Inferior parietal cortex (tissue), 1 donor: ENCODE measurements at regions not wholly inside any gene's neighbourhood (a gene's known extent, or its start where the extent isn't known, plus 50 kb on each side); places are given as distances from the start of the nearest gene placed in this dataset.

Experiments used
- DNase-seq: peaks from one replicate; pipeline ENCODE4 v3.0.0-alpha.2; 2016; ENCODE audit errors: extremely low spot score

DNA sequence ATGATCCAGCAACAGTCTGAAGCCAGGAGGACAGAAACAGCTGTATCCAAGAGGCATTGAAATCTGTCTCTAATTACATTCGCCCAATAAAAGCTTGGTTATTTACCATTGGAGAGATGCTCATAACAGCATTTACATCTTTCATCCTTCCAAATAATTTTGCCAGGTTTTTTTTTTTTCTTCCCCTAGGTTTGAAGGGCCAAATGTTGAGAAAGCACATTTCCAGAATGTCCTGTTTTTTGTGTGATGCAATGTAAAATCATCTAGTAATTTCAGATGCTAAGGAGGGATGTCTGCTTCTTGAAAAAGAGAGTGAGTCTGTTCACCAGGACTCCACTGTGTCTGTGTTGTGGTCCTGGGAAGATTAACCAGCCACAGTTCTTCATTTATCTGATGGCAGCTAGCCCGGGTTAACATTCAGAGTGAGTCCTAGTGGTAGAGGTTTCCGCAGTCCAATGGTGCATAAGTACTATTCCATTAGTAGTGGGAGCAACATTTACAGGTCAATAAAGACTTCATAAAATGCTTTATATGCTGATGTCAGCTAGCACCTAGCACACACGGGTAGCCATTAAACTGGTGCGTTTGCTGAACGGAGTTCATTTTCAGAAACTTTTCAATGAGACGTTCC, 406.8 kb downstream of the STIM2 start:
- DNase-seq, result no peak

- DNase-seq, result no peak
These were observed 407.3 kb downstream of the STIM2 start for GRCh38 chr4:27267970-27268355.

DNA sequence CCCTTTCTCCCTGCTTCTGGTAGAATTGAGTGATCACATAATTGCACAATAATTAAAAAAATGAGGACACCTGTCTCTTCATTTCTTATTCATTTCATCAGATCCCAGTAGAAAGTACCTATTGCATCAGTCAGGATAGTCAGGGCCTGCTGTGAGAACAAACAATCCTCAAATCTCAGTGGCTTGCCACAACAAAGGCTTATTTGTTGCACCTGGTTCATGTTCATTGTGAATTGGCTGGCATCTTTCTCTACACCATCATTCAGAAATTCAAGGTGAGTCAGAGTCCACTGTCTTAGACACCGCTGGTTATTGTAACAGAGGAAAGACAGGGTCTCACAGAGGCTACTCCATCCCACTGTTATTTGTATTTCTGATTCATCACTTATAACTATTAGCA, 409.8 kb downstream of the STIM2 start:
- no peak for DNase-seq

- no peak for DNase-seq
These were observed 410.9 kb downstream of the STIM2 start for GRCh38 chr4:27271555-27271954.

DNA sequence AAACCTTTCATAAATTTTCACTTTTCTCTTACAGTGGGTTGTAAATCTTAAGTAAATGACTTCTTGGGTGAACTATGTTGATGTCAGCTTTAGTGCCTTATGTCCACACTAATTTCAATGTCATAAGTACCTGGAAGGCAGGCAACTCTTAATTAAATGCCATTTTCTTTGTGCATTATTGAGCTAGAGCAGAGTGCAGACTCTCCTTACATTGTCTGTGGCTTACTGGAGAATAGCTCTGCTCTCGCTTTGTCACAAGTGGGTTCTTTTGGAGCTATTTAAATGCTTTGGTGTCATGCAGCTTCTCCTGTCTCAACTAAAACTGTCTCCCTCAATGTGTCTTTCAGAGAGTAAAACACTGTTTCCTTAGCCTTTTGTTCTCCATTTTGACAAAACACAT, 411.6 kb downstream of the STIM2 start:
- DNase-seq, result no peak

- no peak for DNase-seq
These were observed 415.8 kb downstream of the STIM2 start for GRCh38 chr4:27276307-27277073.

DNA sequence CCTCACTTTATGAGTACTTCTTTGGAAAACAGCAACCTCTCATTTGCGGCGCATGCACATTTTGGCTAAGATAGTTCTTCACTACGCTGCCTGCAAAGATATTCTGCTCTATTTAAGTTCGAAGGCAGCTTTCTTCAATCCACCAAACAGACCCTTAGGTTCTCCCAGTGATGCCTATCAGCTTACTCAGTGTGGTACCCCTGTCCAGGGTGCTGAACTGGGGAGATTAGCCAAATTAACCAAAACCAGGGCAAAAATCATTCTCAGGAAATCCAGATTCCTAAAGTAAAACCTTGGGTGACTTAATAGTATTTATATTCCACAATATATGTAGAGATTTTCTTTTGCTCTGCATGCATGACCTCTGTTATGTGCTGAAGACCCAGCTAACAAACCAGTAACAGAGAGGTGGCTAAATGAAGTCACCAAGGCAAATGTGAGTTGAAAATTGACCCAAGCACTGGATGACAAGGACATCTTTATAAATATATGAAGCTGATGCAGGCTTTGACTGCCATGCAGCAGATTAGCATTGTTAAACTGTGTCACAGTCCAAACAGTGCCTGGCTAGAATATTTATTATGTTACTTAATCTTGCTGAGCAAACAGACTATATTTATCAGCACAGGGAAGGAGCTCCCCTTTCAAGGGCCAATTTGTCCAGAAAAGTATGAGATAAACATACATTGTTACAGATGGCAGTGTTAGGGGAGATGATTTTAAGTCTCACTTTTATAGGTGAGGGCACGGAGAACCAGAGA, 418.2 kb downstream of the STIM2 start:
- DNase-seq, result no peak

DNA sequence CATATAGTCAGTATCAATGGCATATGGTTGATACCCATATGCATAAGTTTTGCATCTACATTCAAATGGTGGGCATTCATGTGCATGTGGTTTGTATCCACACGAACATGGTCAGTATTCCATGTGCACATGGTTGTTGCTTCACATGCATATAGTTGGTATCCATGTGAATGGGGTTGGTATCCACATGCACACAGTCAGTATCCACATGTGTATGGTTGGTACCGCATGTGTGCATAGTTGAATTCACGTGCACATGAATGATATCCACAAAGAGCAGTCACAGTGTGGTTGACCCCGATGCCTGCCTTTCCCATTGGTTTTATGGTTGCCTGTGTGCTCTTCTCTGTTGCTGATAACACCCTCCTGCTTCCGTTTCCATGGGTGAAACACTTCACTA, 427.9 kb downstream of the STIM2 start:
- DNase-seq, result no peak

- DNase-seq, result no peak
These were observed 429.1 kb downstream of the STIM2 start for GRCh38 chr4:27289704-27290103.

DNA sequence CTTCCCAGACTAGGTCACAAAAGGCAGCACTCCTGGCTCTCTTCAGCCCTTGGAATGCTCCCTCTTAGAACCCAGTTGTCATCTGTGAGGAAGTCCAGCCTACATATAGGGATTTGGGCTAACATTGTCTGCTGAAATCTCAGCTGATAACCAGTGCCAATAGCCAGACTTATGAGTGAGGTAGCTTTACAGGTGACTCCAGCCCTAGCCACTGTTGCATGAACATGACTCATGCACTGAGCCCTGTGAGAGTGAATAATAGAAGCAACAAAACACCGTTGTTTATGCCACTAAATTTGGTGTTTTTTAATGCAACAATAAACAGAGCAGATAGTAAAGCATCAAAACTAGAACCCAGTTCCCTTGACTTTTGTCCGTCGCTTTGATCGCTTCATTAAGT, 433.2 kb downstream of the STIM2 start:
- DNase-seq, result no peak

DNA sequence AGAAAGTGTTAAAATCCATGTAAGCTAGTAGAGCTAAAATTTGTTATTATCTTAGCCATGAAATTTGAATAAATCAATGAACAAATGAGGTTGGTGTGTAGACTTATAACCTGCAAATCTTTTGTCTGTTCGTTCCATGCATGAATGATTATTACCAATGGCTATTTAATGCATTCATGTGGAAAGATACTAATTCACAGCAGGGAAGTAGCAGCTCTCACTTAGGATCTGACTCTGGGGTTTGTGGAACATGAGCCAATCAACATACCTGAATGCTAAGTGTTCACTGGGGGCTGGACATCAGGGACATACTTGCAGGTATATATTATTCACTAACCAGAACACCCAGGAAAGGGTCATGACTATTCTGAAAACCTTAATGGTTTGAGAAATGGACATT, 444.1 kb downstream of the STIM2 start:
- no peak for DNase-seq

- no peak for DNase-seq
These were observed 444.6 kb downstream of the STIM2 start for GRCh38 chr4:27305246-27305645.

GRCh38 chr4:27308379-27308778, 447.7 kb downstream of the STIM2 start:
- no peak for DNase-seq

GRCh38 chr4:27315625-27316024, 455.0 kb downstream of the STIM2 start:
- DNase-seq, result no peak

- DNase-seq, result no peak
These were observed 455.5 kb downstream of the STIM2 start for GRCh38 chr4:27316176-27316575.

DNA sequence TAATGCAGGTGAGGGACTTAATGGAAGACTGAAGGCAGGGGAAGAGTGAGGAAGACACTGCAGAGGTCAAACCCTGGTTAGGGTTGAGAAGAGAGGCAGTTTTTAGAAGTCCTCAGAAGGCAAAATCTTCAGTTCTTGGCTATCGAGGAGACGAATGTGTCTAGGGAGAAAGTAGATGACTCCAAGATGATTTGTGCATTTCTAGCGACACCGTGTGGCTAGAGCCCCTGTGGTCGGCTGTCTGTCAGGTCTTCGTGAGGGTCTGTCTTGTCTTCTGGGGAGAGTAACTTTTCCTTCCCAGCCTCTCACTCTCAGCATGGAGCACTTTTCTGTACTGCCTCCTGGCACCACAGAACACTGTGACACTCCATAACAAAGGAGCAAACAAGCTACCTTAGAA, 458.1 kb downstream of the STIM2 start:
- DNase-seq, result peak; percentile 13

DNA sequence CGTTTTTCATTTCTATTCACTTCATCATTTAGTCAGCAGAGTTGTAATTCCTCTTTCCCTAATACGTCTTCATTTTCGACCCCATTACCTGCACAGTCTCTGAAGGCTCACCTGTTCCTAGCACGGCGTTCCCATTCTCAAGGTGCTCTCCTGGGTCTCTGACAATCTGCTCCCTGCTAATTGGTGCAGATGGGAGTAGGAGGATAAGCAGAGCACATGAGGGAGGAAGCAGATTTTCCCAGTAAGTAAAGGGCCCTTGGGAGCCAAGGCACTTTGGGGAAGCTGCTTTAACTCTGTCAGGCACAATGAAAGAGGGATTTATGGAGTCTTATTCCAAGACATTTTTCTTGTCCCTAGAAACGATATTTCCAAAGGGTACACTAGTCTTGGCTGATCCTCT, 466.4 kb downstream of the STIM2 start:
- DNase-seq, result no peak

- DNase-seq, result no peak
These were observed 467.0 kb downstream of the STIM2 start for GRCh38 chr4:27327421-27328181.

GRCh38 chr4:27338530-27338929, 477.9 kb downstream of the STIM2 start:
- no peak for DNase-seq

DNA sequence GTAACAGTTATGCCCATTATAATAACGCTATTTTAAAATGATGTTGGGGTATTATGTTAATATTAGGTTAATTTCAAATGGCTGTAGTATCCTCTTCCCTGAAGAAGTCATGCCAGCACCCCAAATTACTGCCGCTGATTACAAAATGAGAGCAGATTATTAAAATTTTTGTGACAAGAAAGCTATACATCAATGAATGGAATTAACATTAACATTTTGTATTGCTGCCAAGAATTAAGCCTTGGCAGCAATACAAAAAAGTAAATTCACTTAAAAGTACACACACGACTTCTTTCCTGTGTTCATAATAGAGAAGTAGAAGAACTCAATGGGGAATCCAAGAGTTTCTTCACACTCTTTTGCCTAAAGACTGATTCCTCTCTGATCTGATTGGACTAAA, 482.8 kb downstream of the STIM2 start:
- DNase-seq, result no peak

DNA sequence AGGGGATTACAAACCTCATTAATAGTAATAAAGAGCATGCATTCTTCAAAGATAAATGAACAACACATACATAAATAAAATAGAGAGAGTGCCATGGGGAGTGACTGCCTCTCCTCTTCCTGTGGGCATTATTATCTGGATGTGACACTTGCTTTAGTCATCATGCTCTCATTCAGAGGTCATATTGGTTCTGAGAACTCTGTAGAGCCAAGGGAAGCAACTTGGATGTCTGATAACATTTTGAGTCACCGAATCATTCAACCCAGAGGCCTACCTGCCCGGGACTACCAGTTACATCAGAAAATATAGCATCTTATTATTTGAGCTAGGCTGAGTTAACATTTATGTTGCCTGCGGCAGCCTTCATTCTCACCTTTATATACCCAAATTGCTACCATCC, 489.5 kb downstream of the STIM2 start:
- DNase-seq, result no peak

DNA sequence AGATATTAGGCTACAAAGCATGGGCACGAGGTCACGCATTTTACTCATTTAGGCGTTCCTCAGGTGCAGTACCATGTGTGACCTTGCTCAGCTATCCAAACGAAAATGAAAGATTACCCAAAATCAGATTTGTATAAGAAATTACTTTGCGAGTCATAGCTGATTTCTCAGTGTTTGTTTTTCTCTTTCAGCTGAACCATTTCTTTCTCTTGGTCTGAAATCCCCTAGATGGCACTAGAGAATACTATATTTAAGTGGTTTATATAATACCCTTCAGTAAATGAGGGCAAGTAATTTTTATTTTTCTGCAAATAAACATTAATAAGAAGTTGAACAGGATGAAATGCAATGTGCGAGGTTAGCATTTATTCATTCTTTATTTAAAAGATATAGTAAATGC, 496.6 kb downstream of the STIM2 start:
- peak; percentile 50 for DNase-seq
